ENCODE measurements at regions not wholly inside any gene's neighbourhood (a gene's known extent, or its start where the extent isn't known, plus 50 kb on each side); places are given as distances from the start of the nearest gene placed in this dataset.
"Not testable (repeated sequence)": the region's sequence is repeated elsewhere in the genome, so short reads cannot be mapped to it uniquely, and the experiment has no call there.

DNA sequence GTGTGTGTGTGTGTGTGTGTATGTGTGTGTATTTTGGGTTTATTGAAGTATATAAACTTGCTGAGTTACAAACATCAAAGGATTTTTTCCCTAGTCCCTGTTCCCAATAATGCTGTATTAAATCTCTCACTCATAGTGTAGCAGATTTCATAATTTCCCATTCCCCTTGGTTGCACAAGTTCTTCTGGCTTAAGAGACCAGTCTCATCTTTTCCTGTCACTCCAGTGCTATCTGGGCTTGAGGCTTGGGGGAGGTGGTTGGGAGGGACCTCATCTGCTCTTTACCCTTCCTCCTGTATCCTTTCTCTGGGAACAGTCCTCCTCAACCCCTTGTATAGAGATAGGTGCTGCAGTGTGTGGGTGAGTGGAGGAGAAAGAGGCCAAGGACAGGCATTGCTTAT lies 285.4 kb upstream of the BOD1L1 start:
- H3K27ac ChIP-seq (ENCODE audit: low read depth, low read length) = no peak overlapping the region

DNA sequence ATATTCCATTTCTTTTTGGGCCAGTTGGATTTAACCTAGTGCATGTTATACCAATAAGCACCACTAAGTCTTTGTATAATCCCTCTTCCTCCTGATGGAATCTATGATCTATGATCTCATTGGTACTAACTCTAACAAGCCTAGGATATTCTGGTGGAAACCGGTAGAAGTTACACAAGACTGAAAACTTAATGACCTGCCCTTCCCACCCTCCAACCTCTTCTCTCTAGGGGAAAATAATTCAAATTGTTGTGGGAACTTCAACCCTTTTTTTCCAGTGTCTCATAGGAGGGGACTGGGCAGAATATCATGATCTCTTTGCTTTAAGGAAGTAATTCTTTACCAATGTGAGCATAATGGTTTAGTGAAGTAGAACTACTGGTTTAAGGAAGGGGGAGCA lies 289.5 kb upstream of the BOD1L1 start:
- no peak overlapping the region for H3K27ac ChIP-seq (ENCODE audit: low read depth, low read length)
- WGBS, 3 donors = 52 to 69% (median 56%) methylated on average over 1 of the region's 1 CpG

DNA sequence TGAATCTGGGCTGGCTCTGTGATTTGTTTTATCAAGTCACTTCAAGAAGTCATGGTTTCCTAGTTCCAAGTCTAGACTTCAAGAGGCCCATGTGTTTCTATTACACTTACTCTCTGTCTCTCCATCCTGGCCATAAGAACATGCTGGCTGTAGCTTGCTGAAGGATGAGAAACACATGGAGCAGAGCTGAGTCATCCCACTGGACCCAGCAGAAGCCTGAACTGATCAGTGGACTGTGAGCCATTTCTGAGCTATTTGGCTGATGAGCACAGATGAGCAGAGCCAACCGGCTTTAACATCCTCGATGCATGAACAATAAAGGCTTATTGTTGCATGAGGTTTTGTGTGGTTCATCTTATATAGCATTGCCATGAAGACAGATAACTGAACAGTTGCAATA lies 290.6 kb upstream of the BOD1L1 start:
- 45 to 98% (median 73%) methylated on average over 2 of the region's 2 CpGs for WGBS, 3 donors
- no peak overlapping the region for H3K27ac ChIP-seq (ENCODE audit: low read depth, low read length)

DNA sequence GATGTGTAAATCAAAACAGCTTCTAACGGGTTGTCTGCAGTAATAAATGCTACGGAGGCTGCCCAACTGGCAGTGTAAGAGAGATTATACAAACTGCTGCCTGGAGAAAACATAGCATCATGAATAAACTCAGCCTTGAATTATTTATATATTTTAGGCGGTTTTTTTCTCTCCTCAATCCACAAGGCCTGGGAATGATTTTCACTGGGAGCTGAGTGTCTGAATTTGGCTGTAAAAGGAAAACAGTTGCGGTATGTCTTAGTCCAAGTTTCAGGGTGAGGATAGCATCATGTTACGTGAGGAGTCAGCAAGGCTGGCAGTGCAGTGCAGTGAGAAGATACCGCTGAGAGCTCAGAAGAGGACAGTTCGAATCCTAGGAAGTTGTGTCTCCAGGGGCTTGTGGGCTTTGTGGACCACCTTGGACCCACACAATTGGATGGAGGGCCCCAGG lies 291.5 kb upstream of the BOD1L1 start:
- WGBS, 3 donors = 56 to 71% (median 62%) methylated on average over 7 of the region's 7 CpGs
- H3K27ac ChIP-seq (ENCODE audit: low read depth, low read length) = no peak overlapping the region

DNA sequence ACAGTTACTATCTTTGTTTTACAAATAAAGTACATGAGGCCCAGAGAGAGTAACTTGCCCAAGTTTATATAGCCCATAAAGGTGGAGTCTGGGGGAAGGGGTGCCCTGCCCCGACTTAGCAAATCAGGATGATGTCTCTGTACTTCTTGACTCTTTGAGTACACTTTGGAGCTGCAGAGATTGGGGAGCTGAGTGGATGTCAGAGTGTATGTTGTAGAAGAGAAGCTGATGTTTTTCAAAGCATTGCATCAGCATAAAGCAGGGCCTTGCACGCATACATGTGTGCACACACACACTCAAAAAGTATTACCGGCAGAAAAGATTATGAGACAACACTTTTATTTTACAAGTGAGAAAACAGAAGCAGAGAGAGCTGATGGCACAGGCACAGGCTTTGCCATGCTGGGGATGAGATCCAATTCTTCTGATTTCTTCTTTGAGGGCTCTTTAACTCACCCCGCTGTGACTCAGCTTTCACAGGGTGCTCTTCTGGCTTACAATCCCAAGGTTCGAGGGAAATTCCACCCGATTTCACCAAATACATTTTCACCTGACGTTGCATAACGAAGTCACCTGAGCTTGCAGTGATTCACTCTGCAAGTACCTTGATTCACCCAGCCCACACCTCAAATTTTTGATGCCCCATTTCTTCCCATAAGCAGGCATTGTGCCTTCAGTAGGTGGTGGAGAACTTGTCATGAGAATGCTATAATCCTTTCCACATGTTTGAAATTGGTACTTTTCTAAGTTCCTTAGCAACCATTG lies 292.8 kb upstream of the BOD1L1 start:
- 81 to 90% (median 87%) methylated on average over 8 of the region's 8 CpGs for WGBS, 3 donors
- no peak overlapping the region for H3K27ac ChIP-seq (ENCODE audit: low read depth, low read length)

DNA sequence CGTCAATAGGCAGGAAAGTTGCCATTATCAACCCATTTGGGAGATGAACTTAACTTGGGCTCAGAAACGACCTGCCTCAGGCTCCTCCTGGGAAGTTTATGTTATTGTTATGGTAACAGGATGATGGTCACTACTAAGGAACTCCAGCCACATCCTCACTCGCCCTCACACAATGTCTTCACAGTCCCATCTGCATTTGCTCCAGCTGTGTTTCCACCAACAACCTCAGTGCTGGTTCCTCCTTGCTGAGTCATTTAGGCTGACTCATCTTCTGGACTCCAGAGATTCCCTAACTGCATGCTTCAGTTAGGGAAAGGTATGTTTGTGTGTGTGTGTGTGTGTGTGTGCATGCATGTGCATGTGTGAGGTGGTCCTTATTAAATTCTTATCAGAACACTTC lies 293.4 kb upstream of the BOD1L1 start:
- no peak overlapping the region for H3K27ac ChIP-seq (ENCODE audit: low read depth, low read length)
- 25 to 62% (median 35%) methylated on average over 3 of the region's 3 CpGs for WGBS, 3 donors

DNA sequence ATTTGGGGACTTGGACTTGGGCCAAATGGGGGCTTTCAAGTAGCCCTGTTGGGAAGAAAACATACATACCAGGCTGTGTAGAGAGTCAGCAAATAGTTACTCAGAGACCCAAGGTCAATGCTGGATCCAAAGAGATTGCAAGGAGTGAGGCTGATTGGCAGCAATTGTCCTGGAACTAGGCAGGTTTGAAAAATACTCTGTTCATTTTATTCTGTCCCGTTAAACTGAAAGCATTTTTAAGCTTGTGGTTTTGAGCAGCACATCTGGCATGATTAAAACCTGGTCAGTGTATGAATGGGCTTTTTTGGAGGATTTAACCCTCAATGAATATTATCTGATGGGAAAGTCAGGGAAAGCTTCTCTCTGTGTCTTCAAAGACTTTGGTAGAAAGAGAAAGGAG lies 294.3 kb upstream of the BOD1L1 start:
- H3K27ac ChIP-seq (ENCODE audit: low read depth, low read length) = no peak overlapping the region
- WGBS, 3 donors = 10 to 35% (median 21%) methylated on average over 1 of the region's 1 CpG

DNA sequence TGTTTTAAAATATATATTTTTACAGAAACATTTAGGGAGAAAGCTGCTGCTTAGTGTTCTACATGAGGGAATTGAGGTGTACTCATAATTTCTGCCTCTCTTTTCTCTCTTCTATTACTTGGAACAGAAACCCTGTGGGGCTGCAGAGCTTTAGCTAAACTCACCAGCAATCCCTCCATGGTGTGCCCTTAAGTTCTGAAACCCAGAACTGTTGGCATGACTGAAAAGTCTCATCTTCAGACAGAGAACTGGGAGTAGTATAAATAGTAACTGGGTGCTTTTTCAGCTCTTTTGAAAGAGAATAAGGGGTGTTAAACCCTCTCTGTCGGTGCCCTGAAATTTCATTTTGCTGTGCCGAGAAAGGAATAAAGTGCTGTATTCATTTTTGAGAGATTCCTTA lies 294.9 kb upstream of the BOD1L1 start:
- H3K27ac ChIP-seq (ENCODE audit: low read depth, low read length) = no peak overlapping the region
- WGBS, 3 donors = 87 to 97% (median 92%) methylated on average over 2 of the region's 2 CpGs

DNA sequence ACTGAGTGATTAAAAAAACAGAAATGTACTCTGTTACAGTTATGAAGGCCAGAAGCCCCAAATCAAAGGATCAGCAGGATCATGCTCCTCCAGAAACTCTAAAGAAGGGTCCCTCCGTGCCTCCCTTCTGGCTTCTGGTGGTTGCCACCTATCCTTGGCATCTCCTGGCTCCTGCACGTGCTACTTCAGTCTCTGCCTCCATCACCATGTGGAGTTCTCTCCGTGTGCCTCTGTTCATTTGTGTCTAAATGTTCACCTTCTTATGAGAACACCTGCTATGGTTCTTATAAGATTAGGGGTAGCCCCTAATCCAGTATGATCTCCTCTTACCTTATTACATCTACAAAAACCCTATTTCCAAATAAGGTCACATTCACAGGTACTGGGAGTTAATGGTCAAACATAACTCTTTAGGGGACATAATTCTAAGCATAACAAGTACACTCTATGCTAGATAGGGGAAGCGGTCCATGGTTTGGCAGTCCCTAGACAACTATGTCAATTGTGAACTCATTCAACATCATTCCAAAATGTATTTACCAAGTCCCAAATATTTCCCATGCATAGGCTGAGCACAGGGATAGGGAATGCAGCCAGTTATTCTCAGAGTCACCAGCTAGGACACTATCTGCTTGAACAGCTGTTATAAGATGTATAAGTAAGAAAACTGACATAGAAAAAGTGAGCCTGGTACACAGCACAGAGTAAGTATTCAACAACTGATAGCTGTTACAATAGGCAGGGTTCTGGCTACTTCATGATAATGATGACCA lies 295.5 kb upstream of the BOD1L1 start:
- WGBS, 3 donors = 54 to 59% (median 56%) methylated on average over 4 of the region's 4 CpGs
- H3K27ac ChIP-seq (ENCODE audit: low read depth, low read length) = no peak overlapping the region

DNA sequence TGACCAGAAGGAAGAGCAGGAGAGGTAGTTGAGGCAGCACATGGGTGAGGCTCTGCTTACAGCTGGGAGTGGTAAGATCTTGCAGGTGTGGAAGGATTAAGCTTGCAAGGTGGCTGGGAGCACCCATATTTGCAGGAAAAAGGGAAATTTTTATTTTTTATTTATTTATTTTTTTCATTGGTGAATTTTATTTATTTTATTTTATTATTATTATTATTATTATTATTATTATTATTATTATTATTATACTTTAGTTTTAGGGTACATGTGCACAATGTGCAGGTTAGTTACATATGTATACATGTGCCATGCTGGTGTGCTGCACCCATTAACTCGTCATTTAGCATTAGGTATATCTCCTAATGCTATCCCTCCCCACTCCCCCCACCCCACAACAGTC lies 297.4 kb upstream of the BOD1L1 start:
- not testable (repeated sequence) for H3K27ac ChIP-seq (ENCODE audit: low read depth, low read length)
- no CpG with 5 or more reads among the region's 1 CpG for WGBS, 3 donors

DNA sequence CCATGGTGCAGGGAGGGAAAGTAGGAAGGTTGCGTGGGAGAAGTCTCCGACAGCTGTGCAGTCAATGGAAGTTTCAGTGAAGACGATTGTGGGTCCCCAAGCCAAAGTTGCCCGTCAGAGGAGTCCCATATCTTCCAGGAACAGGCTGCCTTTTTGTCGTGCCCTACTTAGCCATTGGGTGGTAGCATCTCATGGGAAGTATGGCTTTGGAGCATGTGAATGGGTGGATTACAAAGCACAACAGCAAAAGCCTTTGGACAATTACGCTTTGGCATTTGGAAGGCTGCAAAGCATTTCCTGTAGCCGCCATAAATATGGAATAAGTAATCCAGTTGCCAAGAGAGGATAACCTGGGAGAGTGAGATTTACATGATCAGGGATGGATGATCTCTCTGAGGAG lies 300.7 kb upstream of the BOD1L1 start:
- H3K27ac ChIP-seq (ENCODE audit: low read depth, low read length) = no peak overlapping the region
- WGBS, 3 donors = 75 to 87% (median 84%) methylated on average over 7 of the region's 7 CpGs

DNA sequence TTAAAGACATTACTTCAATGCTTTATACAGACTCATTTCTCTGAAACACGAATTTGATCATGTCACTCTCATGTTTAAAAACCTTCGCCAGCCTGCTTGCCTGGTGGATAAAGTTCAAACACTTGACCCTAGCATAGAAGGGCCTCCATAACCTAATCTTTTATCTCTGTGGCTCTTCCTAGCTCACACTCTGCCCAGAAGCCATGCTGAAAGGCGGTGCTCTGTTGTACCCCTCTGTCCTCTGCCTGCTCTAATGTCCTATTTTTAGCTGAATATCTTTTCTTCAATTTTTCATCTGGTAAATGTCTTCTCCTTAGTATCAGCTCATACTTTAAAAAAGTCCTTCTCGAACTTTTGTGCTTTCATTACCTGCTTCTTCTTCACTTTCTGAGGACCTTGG lies 302.6 kb upstream of the BOD1L1 start:
- no peak overlapping the region for H3K27ac ChIP-seq (ENCODE audit: low read depth, low read length)
- WGBS, 3 donors = 76 to 81% (median 79%) methylated on average over 4 of the region's 4 CpGs

DNA sequence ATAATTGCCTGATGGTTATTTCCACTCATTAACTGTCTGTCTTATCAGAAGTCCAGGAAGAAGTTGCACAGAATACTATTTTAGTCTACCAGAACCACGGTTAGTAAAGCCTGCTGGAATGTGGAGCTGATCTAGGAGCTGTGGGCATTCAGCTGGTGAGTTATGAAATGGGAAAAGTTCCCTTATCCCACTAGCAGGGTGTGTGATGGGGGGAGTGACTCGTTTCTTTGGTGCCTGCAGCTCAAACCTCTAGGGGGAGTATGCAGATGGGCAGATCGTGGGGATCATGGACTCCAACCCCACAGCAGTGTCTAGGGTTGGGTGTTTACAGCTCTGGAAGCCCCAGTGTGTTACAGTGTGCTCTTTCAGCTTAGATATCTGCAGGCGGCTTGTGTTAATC lies 305.7 kb upstream of the BOD1L1 start:
- no peak overlapping the region for H3K27ac ChIP-seq (ENCODE audit: low read depth, low read length)
- WGBS, 3 donors = 64 to 73% (median 71%) methylated on average over 4 of the region's 4 CpGs

DNA sequence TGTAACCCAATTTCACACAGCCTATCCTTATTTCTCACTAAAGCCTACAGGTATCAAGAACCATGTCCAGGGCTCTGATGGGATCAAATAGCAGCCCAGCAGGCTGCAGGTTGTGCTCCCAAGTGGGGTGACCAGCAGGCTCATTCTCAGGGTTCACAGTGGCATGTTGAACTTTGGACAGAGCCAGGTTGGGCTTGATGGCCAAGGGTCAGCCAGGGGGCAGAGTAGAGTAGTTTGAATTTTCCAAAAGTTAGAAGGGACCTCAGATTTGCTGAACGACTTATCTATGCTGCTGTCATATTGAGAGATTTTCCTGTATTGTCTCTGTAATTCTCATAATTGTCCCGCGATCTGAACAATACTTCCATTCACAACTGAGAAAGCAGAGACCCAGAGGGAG lies 310.8 kb upstream of the BOD1L1 start:
- 80 to 86% (median 83%) methylated on average over 3 of the region's 3 CpGs for WGBS, 3 donors
- H3K27ac ChIP-seq (ENCODE audit: low read depth, low read length) = no peak overlapping the region

DNA sequence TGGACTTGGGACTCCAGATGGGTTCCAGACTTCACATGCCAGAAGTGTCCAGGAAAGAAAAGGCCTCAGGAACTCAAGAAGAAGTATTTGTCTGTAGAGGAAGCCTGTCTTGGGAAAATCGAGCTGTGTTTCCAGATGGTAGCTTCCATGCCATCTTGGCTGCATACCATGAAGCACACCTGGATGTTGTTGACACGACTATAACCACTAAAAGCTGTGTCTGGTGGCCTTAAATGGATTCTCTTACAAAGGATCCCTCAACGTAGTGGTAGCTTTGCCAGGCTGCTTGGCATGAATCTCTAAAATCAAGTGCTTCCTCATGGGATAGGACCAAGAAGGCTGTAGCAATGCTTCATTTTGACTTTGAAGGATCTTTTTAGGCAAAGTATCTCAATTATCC lies 313.4 kb upstream of the BOD1L1 start:
- H3K27ac ChIP-seq (ENCODE audit: low read depth, low read length) = no peak overlapping the region
- 33 to 71% (median 64%) methylated on average over 3 of the region's 3 CpGs for WGBS, 3 donors

DNA sequence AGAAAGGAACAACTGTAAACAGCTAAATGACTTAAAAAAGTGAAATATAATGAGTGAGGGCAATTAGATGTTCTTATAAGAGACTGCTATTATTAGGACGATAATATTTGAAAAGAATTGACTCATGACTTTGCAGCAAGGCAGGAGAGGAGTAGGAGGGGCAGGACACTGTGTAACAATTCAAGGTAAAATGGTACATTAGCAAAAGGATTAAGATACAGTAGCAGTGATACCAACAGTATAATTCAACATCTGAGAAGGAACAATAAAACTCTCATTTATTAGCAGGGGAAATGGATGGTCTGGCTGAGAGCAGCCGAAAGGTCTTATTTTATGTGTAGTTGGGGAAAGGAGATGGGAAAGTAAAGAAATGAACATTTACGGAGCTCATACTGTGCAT lies 315.5 kb upstream of the BOD1L1 start:
- 85 to 93% (median 90%) methylated on average over 3 of the region's 3 CpGs for whole genome bisulfite sequencing, 3 donors
- no peak overlapping the region for H3K27ac ChIP-seq (ENCODE audit: low read depth, low read length)

DNA sequence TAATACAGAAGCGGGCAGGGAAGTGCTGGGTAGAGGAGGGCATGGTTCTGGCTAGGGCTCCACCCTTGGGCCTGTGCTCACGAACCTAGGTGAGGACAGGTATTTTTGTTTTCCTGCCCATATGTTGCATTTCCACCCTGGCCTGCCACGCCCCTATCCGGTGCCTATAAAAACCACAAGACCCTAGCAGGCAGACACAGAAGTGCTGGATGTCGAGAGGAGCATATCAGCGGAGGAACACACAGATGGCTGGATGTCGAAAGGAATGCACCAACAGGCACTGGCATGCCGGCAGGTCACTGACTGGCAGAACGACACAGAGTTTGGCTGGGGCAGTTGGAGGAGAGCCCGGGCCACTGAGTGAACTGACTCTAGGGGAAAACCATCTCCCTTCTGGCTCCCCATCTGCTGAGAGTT lies 316.6 kb upstream of the BOD1L1 start:
- no peak overlapping the region for H3K27ac ChIP-seq (ENCODE audit: low read depth, low read length)
- 85 to 93% (median 90%) methylated on average over 10 of the region's 10 CpGs for WGBS, 3 donors

DNA sequence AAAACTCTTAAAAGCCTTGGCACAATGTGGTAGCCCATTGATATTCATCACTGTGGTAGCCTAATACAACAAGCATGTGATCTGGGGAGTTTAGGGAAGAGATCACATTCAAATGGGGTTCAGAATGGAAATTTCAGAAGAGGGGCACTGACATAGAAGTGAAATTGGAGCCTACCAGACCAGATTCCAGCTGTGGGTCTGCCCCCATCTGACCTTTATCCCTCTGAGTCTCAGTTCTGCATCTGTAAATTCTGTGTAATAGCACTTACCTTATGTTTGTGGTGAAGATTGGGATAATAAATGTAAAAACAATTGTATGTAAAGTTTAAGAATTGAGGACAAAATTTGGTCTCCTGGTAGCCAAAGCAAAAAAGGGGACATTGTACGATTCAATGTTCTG lies 320.4 kb upstream of the BOD1L1 start:
- 87 to 92% (median 88%) methylated on average over 1 of the region's 1 CpG for WGBS, 3 donors
- no peak overlapping the region for H3K27ac ChIP-seq (ENCODE audit: low read depth, low read length)

DNA sequence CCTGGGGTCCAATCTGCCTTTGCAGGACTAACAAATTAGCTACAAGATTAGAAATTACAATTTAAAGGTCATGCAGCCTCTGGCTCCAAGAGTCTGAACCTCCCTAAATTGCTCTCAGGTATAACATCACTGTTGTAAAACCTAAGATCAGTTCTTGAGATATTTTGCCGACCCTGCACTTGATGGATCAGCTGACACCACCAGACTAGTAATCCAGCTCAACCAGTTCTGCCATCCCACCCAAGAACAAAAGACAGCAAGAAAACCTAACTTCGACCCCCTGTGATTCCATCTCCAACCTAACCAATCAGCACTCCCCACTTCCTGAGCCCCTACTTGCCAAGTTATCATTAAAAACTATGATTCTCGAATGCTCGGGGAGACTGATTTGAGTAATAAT lies 323.0 kb upstream of the BOD1L1 start:
- no peak overlapping the region for H3K27ac ChIP-seq (ENCODE audit: low read depth, low read length)
- WGBS, 3 donors = 57 to 84% (median 79%) methylated on average over 4 of the region's 4 CpGs

DNA sequence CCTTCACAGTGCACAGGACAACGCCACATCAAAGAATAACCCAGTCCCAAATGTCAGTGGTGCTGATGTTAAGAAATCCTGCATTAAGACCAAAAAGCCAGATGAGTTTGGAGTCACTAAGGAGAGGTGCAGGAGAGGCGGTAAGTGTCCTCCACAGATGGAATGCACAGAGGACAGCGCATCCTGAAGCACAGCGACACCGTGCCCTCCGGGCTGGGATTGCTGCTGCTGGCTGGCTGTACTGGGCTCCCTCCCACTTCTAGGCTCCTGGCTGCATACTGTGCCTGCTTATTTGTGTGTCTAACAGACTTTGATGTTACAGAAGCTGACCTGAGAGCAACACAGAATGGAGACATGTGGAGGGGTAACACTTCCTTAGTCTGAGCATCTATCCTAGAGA lies 325.6 kb upstream of the BOD1L1 start:
- WGBS, 3 donors = 85 to 92% (median 92%) methylated on average over 6 of the region's 6 CpGs
- H3K27ac ChIP-seq (ENCODE audit: low read depth, low read length) = no peak overlapping the region

Data from adipose tissue (tissue), 3 donors.